Fibroblast of the aortic adventitia (primary cell): ENCODE measurements at regions not wholly inside any gene's neighbourhood (a gene's known extent, or its start where the extent isn't known, plus 50 kb on each side); places are given as distances from the start of the nearest gene placed in this dataset.
"Not testable (repeated sequence)": the region's sequence is repeated elsewhere in the genome, so short reads cannot be mapped to it uniquely, and the experiment has no call there.

Source experiments
- DNase-seq: peaks from one replicate; pipeline ENCODE4 v3.0.0-alpha.2; 2010; ENCODE audit warnings: low read depth
- H3K4me3 ChIP-seq: 2 replicates; pipeline ENCODE4 v1.5.1; 2011; ENCODE audit warnings: low read depth, mild to moderate bottlenecking, control low read depth, low read length, moderate library complexity
- TF ChIP-seq, protein P1 (sequence below): IDR thresholded peaks from 2 replicates; pipeline ENCODE4 v1.5.1; 2011; ENCODE audit warnings: mild to moderate bottlenecking, low read length, control low read depth, inconsistent platforms; ENCODE audit not compliant: insufficient read depth

DNA sequence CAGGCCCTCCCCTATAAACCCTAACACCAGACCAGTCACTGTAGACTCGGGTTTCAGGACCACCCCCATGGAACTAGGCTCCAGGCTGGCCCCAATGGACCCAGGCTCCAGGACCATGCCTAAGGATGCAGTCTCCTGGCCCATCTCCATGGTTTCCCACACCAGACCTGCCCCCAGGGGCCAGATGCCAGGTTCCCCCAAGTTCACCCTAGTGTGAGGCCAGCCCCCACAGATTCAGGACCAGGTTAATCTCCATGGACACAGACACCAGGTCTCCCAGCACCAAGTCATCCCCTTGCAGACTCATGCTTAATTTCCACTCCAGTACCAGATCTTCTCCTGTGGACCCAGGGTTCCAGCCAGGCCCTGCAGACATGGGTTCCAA lies 103.8 kb upstream of the LANCL2 start:
- no peak for DNase-seq
- TF ChIP-seq, protein P1, sequence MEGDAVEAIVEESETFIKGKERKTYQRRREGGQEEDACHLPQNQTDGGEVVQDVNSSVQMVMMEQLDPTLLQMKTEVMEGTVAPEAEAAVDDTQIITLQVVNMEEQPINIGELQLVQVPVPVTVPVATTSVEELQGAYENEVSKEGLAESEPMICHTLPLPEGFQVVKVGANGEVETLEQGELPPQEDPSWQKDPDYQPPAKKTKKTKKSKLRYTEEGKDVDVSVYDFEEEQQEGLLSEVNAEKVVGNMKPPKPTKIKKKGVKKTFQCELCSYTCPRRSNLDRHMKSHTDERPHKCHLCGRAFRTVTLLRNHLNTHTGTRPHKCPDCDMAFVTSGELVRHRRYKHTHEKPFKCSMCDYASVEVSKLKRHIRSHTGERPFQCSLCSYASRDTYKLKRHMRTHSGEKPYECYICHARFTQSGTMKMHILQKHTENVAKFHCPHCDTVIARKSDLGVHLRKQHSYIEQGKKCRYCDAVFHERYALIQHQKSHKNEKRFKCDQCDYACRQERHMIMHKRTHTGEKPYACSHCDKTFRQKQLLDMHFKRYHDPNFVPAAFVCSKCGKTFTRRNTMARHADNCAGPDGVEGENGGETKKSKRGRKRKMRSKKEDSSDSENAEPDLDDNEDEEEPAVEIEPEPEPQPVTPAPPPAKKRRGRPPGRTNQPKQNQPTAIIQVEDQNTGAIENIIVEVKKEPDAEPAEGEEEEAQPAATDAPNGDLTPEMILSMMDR: no peak
- no peak overlapping the region for H3K4me3 ChIP-seq

DNA sequence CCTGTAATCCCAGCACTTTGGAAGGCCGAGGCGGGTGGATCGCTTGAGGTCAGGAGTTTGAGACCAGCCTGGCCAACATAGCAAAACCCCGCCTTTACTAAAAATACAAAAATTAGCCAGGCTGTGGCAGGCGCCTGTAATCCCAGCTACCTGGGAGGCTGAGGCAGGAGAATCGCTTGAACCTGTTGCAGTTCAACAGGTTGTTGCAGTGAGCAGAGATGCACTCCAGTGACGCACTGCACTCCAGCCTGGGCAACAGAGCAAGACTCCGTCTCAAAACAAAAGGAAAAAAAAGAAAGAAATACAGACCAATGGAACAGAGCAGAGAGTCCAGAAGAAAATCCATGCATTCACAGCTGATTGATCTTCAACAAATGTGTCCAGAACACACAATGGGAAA lies 99.8 kb upstream of the LANCL2 start:
- not testable (repeated sequence) for DNase-seq, H3K4me3 ChIP-seq

DNA sequence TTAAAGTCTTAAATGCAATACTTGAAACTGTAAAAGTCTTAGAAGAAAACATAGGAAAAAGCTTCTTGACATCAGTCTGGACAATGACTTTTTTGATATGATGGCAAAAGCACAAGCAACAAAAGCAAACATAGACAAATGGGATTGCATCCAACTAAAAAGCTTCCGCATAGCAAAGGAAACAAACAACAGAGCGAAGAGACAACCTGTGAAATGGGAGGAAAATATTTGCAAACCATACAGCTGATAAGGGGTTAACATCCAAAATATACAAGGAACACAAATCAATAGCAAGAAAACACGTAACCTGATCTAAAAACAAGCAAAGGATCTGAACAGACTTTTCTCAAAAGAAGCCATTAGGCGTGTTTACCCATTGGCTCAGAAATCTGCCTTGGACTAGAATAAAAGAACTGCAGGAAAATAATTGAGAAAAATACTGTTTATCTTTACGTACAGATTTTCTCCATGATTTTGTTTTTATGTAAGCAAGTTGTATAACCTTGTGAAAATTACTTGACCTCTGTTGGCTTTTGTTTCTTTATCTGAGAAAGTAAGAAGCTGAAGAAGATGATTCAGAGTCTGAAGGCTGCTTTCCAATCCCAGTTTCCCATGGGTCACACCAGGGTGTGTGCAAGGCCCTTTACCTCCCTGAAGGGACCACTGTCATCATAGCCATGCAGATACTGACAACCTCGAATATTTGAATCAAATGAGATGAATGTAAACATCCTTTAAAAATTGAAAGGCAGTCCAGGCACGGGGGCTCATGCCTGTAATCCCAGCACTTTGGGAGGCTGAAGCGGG lies 99.1 kb upstream of the LANCL2 start:
- TF ChIP-seq, protein P1: no peak
- no peak overlapping the region for H3K4me3 ChIP-seq
- peak; percentile 22 for DNase-seq

DNA sequence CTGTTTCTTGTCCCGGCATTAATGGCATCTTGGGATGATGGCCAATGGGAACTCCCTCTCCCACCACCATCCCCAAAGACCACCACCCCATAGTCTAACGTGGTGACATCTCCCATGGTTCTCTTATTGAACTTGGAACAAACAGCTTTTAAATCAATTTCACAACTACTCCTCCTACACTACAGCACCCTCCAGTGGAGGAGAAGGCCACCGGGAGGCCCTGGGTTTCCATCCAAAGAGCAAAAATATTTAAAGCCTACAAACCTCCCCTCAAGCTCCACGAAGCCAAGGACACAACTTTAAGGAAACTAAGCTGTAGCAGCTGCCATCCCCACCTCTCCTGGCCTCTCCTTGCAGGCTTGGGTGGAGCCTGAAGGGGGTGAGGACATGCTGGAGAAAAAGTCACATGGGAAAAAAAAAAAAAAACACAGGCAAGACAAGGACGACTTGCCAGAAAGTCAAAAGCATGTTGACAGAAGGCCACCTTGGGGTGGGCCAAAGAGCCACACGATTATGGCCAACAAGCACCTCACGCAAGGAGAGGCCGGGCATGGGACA lies 94.0 kb upstream of the LANCL2 start:
- no peak overlapping the region for H3K4me3 ChIP-seq
- DNase-seq: peak; percentile 28
- TF ChIP-seq, protein P1: peak; percentile 61

DNA sequence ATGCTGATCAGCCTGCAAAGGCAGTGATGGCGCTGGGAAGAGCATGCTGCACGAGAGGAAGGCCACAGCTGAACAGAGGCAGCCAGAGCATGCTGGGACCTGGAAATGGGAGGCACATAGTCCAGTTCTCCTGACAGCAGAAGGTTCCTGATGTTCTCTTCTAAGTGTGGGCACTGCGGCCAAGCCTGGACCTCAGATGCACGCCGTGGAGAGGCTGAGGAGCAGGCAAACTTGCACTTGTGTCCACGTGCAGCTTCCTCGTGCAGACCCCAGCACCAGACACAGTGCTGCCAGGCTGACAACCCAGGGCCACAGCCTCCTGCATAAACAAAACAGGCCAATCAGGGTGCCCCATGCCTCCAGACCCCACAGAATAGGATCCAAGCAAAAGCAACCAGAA lies 93.5 kb upstream of the LANCL2 start:
- TF ChIP-seq, protein P1: no peak
- no peak overlapping the region for H3K4me3 ChIP-seq
- no peak for DNase-seq

DNA sequence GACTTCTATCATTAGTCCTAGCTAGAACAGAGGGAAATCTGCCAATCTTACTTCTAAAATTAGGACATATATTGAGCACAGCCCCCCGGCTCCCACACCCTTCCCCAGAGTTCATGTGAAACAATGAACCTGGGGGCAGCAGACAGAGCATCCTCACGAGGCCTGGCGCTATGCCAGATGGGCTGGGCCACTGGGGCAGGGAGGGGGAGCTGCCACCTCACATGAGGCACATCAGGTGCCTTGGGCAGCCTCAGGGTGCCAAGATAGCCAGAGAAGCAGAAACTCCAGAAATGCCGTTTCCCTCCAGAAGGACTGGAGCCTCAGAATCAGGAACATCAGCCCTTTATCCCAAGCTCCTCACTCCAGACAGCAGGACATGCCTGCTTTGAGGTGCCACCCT lies 92.8 kb upstream of the LANCL2 start:
- H3K4me3 ChIP-seq: no peak overlapping the region
- DNase-seq: no peak
- TF ChIP-seq, protein P1: no peak

DNA sequence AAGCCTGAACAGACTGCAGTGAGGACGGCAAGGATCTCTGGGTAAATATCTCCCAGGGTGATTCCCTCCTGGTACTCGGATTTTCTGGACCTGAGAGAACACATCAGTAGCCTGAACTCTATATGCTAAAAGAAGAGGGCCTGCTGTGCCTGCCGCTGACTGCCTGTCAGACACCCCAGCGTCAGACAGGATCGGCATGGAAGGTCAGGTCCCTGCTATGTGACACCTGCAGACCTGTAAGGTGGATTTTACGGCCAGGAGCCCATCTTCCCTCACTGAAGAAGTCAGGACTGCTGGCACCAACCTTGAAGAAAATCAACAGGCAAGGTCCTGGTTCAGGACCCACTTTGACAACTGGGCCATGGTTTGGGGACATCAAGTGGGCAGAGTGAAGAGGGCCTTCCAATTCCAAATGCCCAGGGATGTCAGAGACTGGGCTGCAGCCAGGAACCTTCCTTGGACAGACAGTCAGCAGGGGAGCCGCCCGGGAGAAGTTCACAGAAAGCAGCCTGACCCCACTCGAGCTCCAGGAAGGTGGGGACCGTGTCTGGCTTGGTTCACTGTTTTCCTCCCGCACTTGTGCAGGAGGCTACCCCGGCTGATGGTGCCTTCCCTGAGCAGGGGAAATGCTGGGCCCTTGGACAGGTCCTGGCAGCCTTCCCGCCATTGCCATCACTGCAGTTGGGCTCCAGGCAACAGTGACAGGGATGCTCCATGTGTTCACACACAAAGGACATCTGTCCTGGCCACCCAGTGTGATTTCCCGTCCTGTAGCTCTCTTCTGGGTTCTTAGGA lies 91.8 kb upstream of the LANCL2 start:
- DNase-seq: no peak

More for the DNA sequence above, 91.8 kb upstream of the LANCL2 start:
- TF ChIP-seq, protein P1: no peak
- no peak overlapping the region for H3K4me3 ChIP-seq
